ENCODE measurements at regions not wholly inside any gene's neighbourhood (a gene's known extent, or its start where the extent isn't known, plus 50 kb on each side); places are given as distances from the start of the nearest gene placed in this dataset.

DNA sequence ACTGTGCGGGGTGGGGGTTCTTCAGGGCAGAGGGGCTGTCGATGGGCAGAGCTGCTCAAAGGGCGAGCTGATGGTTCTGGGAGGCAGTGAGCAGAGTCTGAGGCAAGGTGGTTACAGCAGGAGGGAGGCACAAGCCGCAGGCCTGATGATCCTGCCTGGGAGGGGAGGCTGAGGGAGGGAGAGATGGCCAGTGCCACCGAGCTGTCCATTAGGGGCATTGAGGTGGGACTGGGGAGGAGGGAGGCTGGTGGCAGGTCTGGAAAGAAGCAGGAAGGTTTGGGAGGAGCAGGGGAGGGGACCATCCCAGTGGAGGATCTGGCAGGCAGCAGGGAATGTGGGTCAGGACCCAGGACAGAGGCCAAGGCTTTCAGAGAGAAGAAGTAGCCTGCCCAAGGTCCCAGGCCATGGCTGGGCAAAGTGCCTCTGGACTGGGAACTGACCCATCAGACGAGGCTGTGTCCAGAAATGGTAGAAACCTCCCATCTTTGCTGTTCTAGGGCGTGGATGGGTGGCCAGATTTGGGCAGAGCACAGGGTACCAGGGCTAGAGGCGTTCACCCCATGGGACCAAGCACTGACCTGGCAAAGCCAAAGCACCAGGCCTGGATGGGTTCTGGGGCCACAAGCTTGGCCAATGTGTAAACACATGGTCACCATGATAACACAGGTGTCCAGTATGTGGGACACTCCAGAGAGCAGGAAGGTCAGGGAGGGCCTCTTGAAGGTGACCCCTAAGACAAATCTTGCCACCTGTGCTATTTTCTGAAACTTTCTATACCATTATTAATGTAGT lies 55.5 kb downstream of the INHBB start:
- DNase-seq (ENCODE audit: low read depth in 2 of 2): no peak

DNA sequence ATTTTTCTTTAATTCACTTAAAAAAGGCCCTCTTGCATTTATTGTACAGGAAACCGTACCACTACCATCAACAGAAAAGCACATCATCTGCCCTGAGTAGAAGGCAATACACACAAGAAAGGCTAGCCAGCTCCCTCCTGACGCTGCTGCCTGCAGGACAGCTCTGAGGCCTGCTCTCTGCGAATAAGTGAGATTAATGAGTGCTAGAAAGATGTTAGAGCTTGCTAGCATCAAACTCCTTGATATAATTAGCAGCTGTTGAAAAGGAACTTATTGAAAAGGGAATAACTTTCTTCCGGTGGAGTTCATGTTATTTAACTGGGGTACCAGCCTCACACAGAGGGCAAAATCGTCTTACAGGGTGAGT lies 56.1 kb downstream of the INHBB start:
- no peak for DNase-seq (ENCODE audit: low read depth in 2 of 2)

DNA sequence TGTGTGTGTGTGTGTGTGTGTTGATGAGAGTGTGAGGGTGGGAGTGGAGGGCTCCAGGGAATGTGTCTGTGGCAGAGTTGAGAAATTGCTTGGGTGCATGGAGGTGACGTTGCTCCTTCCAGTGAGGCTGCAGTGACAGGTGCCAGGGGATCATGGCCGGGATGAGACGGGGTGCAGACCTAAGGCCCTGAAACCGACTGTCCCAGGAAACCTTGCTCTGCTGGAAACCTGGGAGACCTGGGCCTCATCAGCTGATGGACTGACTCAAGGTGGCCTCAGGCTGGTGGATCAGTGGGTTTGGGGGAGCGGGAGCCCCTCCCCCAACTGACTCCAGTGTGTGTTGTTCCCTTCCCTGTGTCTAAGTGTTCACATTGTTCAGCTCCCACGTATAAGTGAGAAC lies 56.6 kb downstream of the INHBB start:
- DNase-seq (ENCODE audit: low read depth in 2 of 2): no peak

- DNase-seq (ENCODE audit: low read depth in 2 of 2): no peak
Observed at GRCh38 chr2:120403261-120403660, 57.3 kb downstream of the INHBB start.

DNA sequence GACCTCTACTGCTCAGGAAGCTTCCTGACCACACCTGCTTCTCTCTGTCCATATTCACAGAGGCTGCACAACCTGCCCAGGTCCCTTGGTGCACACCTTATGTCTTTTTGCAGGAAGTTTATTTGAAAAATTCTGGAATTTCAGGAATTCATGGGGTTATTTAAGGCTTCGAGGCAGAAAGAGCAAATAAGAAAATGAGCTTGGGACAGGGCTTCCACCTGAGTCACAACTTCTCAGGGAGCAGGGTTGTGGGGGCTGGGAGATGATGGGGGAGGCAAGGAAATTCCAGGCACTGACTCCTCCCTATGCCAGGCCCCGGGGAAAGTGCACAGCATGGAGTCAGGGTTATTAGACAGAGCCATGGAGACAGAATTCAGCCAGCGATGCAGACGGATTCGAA lies 57.7 kb downstream of the INHBB start:
- no peak for DNase-seq (ENCODE audit: low read depth in 2 of 2)

DNA sequence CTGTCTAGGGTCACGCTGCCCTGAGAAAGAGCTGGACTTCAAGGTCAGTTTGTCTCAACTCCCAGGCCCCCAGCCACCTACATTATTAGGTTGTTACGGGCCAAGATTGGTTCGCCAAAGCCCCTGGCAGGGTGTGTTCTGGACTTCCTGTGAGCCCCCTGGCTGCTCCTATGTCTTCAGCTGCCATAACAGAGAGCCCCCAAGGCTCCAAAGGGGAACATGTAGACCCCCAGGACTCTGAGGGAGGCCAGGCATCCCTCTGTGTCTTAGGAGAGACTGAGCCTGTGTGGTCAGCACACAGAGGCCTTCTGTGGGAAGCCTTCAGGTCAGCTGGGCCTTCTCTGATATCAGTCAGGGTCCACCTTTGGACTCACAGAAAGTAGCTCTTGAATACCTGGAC lies 58.3 kb downstream of the INHBB start:
- no peak for DNase-seq (ENCODE audit: low read depth in 2 of 2)

- no peak for DNase-seq (ENCODE audit: low read depth in 2 of 2)
Observed at GRCh38 chr2:120404941-120405758, 59.2 kb downstream of the INHBB start.

DNA sequence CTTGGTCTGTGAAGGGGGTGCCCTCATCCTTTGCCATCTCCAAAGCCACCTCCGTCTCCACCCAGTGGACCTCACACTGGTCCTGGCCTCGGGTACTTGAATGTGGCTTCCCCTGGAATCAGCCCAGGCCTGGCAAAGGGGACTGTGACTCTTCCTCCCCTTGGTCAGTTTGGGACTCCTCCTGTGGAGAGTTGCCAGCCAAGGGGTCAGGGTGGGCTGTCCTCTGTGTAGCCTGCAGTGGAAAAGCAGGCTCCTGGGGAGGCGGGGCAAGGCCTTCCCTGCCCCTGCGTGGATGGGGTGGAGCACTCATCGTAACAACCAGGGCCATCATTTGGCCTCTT lies 59.8 kb downstream of the INHBB start:
- DNase-seq (ENCODE audit: low read depth in 2 of 2): no peak

DNA sequence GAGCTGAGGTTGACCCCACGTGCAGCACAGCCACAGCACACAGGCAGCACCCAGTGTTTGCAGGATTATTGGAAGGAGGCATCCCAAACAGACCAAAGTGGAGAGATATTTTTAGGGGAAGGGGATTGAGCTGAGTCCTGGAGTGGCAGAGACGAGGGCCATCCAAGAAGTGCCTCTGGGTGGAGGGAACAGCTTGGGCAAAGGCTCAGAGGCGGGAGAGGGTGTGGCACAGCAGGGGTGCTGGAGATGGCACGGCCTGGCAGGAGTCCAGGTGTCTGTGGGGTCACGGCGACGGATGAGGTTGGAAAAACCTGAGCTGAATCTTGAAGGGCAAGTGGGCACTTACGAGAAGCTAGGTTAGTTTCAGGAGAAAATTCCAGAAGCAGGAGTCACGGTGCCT lies 60.6 kb downstream of the INHBB start:
- no peak for DNase-seq (ENCODE audit: low read depth in 2 of 2)

DNA sequence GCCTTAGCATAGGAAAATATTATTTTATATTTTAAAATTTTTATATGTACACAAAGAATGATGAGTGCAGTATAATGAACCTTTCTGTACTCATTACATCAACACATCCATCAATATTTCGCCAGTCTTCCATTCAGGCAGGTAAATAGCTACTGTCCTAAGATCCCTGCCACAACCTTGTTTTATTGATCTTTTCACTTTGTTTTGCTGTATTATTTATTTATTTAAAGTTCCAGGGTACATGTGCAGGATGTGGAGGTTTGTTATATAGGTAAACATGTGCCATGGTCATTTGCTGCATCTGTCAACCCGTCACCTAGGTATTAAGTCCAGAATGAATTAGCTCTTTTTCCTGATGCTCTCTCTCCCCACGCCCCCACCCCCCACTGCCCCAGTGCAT lies 64.6 kb downstream of the INHBB start:
- no peak for DNase-seq (ENCODE audit: low read depth in 2 of 2)

DNA sequence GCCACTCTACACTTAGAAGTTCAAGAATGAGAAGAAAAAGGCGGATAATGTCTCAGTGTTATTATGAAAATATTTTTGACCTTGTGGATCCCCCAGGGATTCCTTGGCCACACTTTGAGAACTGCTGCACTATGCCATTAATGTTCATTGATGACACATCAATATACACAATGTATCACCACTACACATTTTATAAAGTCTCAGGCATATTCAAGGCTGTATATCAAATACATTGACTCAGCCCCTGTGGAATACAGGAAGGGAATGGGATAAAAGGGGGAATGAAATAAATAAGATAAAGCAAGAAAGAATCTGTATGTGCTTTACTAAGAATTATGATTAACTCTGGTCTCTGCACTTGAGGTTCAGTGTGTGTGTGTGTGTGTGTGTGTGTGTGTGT lies 69.1 kb downstream of the INHBB start:
- no peak for DNase-seq (ENCODE audit: low read depth in 2 of 2)

DNA sequence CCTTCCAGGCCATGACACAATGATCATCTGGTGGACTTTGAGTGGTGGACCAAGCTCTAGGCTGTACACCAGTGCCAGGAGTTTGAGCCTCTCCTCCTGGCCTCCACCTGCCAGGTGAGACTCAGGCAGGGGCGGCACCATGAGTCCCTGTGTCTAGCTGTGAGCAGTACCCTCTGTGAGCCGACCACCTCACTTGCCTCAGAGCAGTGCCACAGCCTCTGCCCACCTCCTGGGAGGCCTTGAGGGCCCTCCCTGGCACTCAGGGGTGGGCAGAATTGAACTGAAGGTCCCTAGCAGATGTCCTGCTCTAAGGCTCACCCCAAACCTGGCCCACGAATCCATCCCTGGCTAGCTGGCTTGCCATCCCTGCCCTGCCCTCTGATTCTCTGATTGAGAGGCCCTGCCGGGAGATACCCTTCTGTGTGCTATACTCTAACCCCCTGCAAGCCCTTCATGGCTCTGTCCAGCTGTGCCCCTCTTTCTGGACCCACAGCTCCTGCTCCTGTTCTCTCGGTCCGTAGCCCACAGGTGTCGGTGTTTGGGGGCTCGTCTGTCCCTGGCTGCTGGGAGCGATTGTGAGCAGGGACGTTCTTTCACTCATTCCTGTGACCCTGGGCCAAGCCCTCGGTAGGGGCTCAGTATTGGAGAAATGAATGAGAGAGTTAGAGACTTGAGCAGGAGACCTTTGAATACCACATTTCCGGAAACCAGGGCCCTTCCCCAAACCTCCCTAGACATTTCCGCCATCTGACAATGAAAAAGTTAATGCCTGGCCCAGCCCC lies 70.0 kb downstream of the INHBB start:
- DNase-seq (ENCODE audit: low read depth in 2 of 2): no peak

DNA sequence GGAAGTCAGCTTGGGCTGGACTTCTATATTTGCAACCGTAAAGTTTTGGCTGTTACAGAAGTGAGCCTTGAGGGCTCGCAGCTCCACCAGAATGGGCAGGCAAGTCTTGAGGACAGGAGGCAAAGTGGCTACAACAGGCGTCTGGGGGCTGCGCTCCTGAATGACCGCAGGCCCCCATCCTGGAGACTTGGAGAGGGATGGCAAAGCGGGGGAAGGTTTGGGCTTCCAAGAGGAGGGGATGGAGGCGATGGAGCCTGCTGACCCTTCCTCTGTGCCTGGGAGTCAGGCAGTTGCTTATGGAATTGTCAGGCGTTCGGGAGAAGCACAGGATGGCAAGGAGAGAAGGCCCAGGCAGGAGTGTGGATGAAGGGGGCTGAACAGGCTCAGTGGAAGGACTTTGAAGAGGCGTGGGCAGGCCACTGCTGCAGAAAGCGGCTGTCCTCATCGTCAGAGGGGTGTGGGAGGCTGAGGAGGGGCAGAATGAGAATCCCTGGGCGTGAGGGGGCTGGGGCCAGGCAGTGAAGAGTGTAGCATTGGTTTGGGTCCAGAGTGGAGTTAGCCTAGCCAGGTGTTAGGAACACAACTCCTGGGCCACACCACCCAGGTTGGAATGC lies 72.3 kb downstream of the INHBB start:
- no peak for DNase-seq (ENCODE audit: low read depth in 2 of 2)

- no peak for DNase-seq (ENCODE audit: low read depth in 2 of 2)
Observed at GRCh38 chr2:120419073-120419472, 73.1 kb downstream of the INHBB start.

- DNase-seq (ENCODE audit: low read depth in 2 of 2): no peak
Observed at GRCh38 chr2:120419955-120420354, 74.0 kb downstream of the INHBB start.

GRCh38 chr2:120421126-120421829 lies 75.3 kb downstream of the INHBB start:
- no peak for DNase-seq (ENCODE audit: low read depth in 2 of 2)

GRCh38 chr2:120421830-120422175 lies 75.9 kb downstream of the INHBB start:
- DNase-seq (ENCODE audit: low read depth in 2 of 2): no peak

GRCh38 chr2:120422465-120423160 lies 76.7 kb downstream of the INHBB start:
- no peak for DNase-seq (ENCODE audit: low read depth in 2 of 2)

DNA sequence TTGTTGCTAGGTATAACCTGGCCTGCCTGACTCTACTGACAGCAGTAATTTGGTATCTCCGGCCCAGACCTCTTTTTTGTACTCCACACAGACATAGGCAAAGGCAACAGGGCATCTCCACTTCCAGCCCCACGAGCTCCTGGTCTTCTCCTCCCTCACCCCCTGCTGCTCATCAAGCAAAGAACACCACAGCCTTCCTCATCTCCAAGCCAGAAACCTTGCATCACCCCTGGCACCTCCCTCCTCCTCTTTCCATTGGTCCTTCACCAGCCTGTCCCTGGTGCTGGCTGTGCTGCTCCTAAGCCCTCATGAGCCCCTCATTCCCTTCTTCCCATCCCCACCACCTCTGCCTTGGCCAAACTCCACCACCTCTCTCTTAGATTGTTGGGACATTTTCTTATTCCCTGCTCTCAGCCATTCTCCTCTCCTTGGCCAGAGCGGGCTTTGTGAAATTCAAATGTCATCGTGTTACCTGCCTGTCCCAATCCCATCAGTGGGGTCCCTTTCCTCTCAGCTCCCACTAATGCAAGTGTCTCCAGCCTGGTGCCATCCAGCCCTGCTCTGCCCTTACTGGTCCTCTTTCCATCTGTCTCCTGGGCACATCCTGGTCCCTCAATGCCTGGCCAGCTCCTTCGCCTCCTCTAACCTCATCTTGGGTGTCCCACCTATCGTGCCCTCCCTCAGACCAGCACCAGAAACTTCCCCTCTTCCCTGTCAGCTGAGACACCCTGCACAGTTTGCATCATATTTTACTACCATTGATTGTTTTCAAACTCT lies 77.4 kb downstream of the INHBB start:
- DNase-seq (ENCODE audit: low read depth in 2 of 2): no peak

DNA sequence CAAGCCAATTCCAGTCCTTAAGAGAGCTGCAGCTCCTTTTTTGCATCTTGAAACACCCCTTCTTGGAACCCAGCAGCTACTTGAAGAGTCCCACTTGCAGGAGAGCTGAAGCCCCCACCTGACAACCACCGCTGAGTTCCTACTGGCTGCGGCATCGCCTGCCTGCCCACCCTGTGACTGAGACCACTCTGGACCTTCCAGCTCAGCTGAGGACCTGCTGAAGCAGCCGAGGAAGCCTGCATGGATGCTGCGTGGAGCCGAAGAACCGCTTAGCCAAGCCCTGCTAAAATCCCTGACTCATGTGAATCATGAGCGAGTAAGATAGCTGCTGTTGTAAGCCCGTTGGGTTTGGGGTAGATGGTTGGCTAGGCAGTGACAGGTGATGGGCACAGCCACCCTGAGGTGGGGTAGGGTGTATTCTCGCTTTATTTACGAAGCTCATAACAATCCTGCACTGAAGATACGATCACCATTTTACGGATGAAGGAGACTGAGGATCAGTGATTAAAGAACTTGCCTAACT lies 78.4 kb downstream of the INHBB start:
- DNase-seq (ENCODE audit: low read depth in 2 of 2): no peak

Measured in dermis microvascular lymphatic vessel endothelial cell (primary cell).